ENCODE measurements at regions not wholly inside any gene's neighbourhood (a gene's known extent, or its start where the extent isn't known, plus 50 kb on each side); places are given as distances from the start of the nearest gene placed in this dataset.

- Mint-ChIP-seq H3K36me3 (ENCODE audit: low read depth) (no peaks in the 10 kb centered on the region), H3K27ac (no peak overlapping the region), H3K9me3 (peaks cover 21% of the 10 kb centered on the region), H3K4me1 (no peaks in the 10 kb centered on the region), H3K4me3 (no peak overlapping the region), H3K27me3 (ENCODE audit: low read depth, poor library complexity) (peaks cover 11% of the 10 kb centered on the region)
- no peak for DNase-seq
- TF ChIP-seq CTCF (IDR thresholded peaks at IDR 0.05) = no peak
These were observed 270.4 kb upstream of the NRSN1 start for GRCh38 chr6:23855497-23856116.

GRCh38 chr6:23870496-23870895, 255.5 kb upstream of the NRSN1 start:
- Mint-ChIP-seq H3K27me3 (ENCODE audit: low read depth, poor library complexity) (no peaks in the 10 kb centered on the region), H3K9me3 (peaks cover 10% of the 10 kb centered on the region), H3K27ac (no peak overlapping the region), H3K4me3 (no peak overlapping the region), H3K4me1 (no peaks in the 10 kb centered on the region), H3K36me3 (ENCODE audit: low read depth) (no peaks in the 10 kb centered on the region)
- TF ChIP-seq CTCF (IDR thresholded peaks at IDR 0.05) = no peak
- no peak for DNase-seq

- no peak for DNase-seq
- no peak overlapping the region for H3K27ac Mint-ChIP-seq
- no peak overlapping the region for H3K4me3 Mint-ChIP-seq
- no peaks in the 10 kb centered on the region for H3K9me3 Mint-ChIP-seq
- H3K36me3 Mint-ChIP-seq (ENCODE audit: low read depth) = no peaks in the 10 kb centered on the region
- TF ChIP-seq CTCF (IDR thresholded peaks at IDR 0.05) = no peak
- no peaks in the 10 kb centered on the region for H3K4me1 Mint-ChIP-seq
- H3K27me3 Mint-ChIP-seq (ENCODE audit: low read depth, poor library complexity) = peaks cover 3% of the 10 kb centered on the region
These were observed 252.9 kb upstream of the NRSN1 start for GRCh38 chr6:23873161-23873560.

GRCh38 chr6:23875006-23875405, 251.0 kb upstream of the NRSN1 start:
- H3K27me3 Mint-ChIP-seq (ENCODE audit: low read depth, poor library complexity) = peaks cover 3% of the 10 kb centered on the region
- no peaks in the 10 kb centered on the region for H3K4me1 Mint-ChIP-seq
- H3K27ac Mint-ChIP-seq = no peak overlapping the region
- no peak overlapping the region for H3K4me3 Mint-ChIP-seq
- no peaks in the 10 kb centered on the region for H3K9me3 Mint-ChIP-seq
- TF ChIP-seq CTCF (IDR thresholded peaks at IDR 0.05) = no peak
- DNase-seq = no peak
- no peaks in the 10 kb centered on the region for H3K36me3 Mint-ChIP-seq (ENCODE audit: low read depth)

- H3K4me1 Mint-ChIP-seq = no peaks in the 10 kb centered on the region
- TF ChIP-seq CTCF (IDR thresholded peaks at IDR 0.05) = no peak
- no peak overlapping the region for H3K4me3 Mint-ChIP-seq
- peaks cover 3% of the 10 kb centered on the region for H3K27me3 Mint-ChIP-seq (ENCODE audit: low read depth, poor library complexity)
- no peak for DNase-seq
- H3K9me3 Mint-ChIP-seq = no peaks in the 10 kb centered on the region
- H3K36me3 Mint-ChIP-seq (ENCODE audit: low read depth) = no peaks in the 10 kb centered on the region
- no peak overlapping the region for H3K27ac Mint-ChIP-seq
These were observed 246.2 kb upstream of the NRSN1 start for GRCh38 chr6:23879816-23880215.

- no peak for TF ChIP-seq CTCF (IDR thresholded peaks at IDR 0.05)
- no peaks in the 10 kb centered on the region for H3K9me3 Mint-ChIP-seq
- DNase-seq = no peak
- H3K4me1 Mint-ChIP-seq = no peaks in the 10 kb centered on the region
- H3K36me3 Mint-ChIP-seq (ENCODE audit: low read depth) = no peaks in the 10 kb centered on the region
- H3K27me3 Mint-ChIP-seq (ENCODE audit: low read depth, poor library complexity) = peaks cover 8% of the 10 kb centered on the region
- H3K27ac Mint-ChIP-seq = no peak overlapping the region
- no peak overlapping the region for H3K4me3 Mint-ChIP-seq
These were observed 235.3 kb upstream of the NRSN1 start for GRCh38 chr6:23890543-23891227.

All from nephron progenitor cell (in vitro differentiated cells).